Heart left ventricle (tissue), 16 donors: ENCODE measurements at regions not wholly inside any gene's neighbourhood (a gene's known extent, or its start where the extent isn't known, plus 50 kb on each side); places are given as distances from the start of the nearest gene placed in this dataset.

Experiments used
- ATAC-seq, 4 donors: fragments of 200-7000 bp; cut with Tn5 transposase; one replicate each; pipeline ENCODE4 v1.9.1; 2020 to 2022; ENCODE audit warnings: moderate library complexity in 4 of 4, mild to moderate bottlenecking in 3 of 4, moderate number of reproducible peaks in 1 of 4
- DNase-seq, 5 donors: peaks; one replicate each; pipeline ENCODE4 v3.0.0-alpha.2; 2020
- H3K27ac ChIP-seq, 12 donors: fragments of 200-600 bp; sonication (generic) in 4 of 12; one replicate each; pipeline versions ENCODE4 v1.5.0 to v1.8.0; 2016 to 2022; ENCODE audit warnings: mild to moderate bottlenecking in 2 of 12
- H3K27me3 ChIP-seq, 9 donors: fragments of 200-600 bp; sonication (generic) in 2 of 9; one replicate each; pipeline versions ENCODE4 v1.5.1 to v1.8.0; 2016 to 2022; ENCODE audit warnings: mild to moderate bottlenecking in 3 of 9
- H3K36me3 ChIP-seq, 9 donors: fragments of 200-600 bp; sonication (generic) in 2 of 9; one replicate each; pipeline versions ENCODE4 v1.5.0 to v1.8.0; 2018 to 2022; ENCODE audit warnings: mild to moderate bottlenecking in 2 of 9
- H3K4me1 ChIP-seq, 12 donors: fragments of 200-600 bp; sonication (generic) in 4 of 12; one replicate each; pipeline versions ENCODE4 v1.5.0 to v1.8.0; 2016 to 2022; ENCODE audit warnings: mild to moderate bottlenecking in 3 of 12
- H3K4me3 ChIP-seq, 12 donors: fragments of 200-600 bp; sonication (generic) in 4 of 12; one replicate each; pipeline versions ENCODE4 v1.5.0 to v1.8.0; 2017 to 2022; ENCODE audit warnings: mild to moderate bottlenecking in 9 of 12, moderate library complexity in 4 of 12
- H3K9me3 ChIP-seq, 12 donors: fragments of 200-600 bp; sonication (generic) in 4 of 12; one replicate each; pipeline versions ENCODE4 v1.5.0 to v1.8.0; 2016 to 2022; ENCODE audit warnings: mild to moderate bottlenecking in 1 of 12
- POLR2A ChIP-seq, 2 donors: fragments of 450-650 bp; IDR thresholded peaks; one replicate each; pipeline ENCODE4 v1.6.1; 2017; ENCODE audit warnings: antibody characterized with exemption in 2 of 2, mild to moderate bottlenecking in 2 of 2, moderate library complexity in 2 of 2
- WGBS, 4 donors: extraction: QIAGEN DNeasy Blood & Tissue Kit in 2 of 4; methylation state at CpG; one replicate each; pipeline versions ENCODE4 v1.1.5 to v1.1.7; 2013 to 2018; 5-methylcytosine and 5-hydroxymethylcytosine counted together
- intact Hi-C, 10 donors: fragments of 100-400 bp; cut with DNase I; formaldehyde crosslinking; loops; one replicate each; pipeline versions ENCODE4 v1.11.1 to v1.14.2; 2022
- TF ChIP-seq, protein P1 (sequence below), 12 donors: fragments of 200-600 bp; sonication (generic) in 4 of 12; IDR thresholded peaks; one replicate each; pipeline versions ENCODE4 v1.5.0 to v1.8.0; 2018 to 2022; ENCODE audit warnings: antibody characterized with exemption in 12 of 12, mild to moderate bottlenecking in 5 of 12
- donor health status: ischemic (EF 13 %, LVEDD 7.1; RV severe dilation, severe dysfunction).
- donor health status: healthy with polysubstance abuse.
- donor health status: DM: no; HTN: yes; CAD: no.
- donor health status: DM: no; HTN: no; CAD: no.
- donor health status: ischemic (EF 25% LVEDD 6.9; RV normal size, moderate dysfunction).
- donor health status: ischemic (EF 25% LVEDD 5.7; RV mildly dilated, moderate dysfunction).
- donor health status: healthy.
- donor health status: DM: yes; HTN: yes; CAD: no.
- donor health status: ischemic (EF 35%, LVEDD 5.7; RV mildly dilated, moderate dysfunction).
- donor health status: nonischemic (EF 11% LVEDD 7.7; RV severe dilation, severe dysfunction).
- donor health status: DM: yes; HTN: yes; CAD: no.
- donor health status: PGD.
- donor health status: ischemic (EF 29% LVEDD 5.4; RV normal size, mild dysfunction).
- donor health status: nonischemic (EF 23%, LVEDD 6.1; RV moderate dilation, normal function).

DNA sequence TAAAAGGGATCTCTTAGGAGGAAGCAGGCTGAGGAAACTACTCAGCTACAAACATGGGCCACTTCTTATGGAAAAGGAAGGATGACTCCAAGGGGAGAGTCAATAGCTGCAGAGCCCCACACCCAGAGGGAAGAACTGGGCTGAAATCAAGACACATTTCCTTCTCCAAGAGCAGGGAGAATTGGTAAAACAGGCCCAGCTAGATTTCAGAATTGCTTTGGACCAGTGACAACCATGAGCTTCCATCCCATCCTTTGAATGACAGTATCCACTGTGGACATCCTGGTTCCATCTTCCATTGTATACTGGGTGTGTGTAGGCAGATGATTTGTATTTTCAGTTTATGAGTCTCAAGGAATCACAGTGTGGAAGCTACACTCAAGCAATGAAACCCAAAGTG, 267.5 kb downstream of the IRF8 start:
- Histone ChIP-seq H3K4me3 (no peak overlapping the region), H3K27me3 (peaks cover 0 to 11% (median 0%) of the 10 kb centered on the region in 9 donors), H3K4me1 (no peaks in the 10 kb centered on the region), H3K9me3 (peaks cover 0 to 22% (median 13%) of the 10 kb centered on the region in 12 donors), H3K36me3 (no peaks in the 10 kb centered on the region), H3K27ac (no peak overlapping the region)
- TF ChIP-seq, protein P1, sequence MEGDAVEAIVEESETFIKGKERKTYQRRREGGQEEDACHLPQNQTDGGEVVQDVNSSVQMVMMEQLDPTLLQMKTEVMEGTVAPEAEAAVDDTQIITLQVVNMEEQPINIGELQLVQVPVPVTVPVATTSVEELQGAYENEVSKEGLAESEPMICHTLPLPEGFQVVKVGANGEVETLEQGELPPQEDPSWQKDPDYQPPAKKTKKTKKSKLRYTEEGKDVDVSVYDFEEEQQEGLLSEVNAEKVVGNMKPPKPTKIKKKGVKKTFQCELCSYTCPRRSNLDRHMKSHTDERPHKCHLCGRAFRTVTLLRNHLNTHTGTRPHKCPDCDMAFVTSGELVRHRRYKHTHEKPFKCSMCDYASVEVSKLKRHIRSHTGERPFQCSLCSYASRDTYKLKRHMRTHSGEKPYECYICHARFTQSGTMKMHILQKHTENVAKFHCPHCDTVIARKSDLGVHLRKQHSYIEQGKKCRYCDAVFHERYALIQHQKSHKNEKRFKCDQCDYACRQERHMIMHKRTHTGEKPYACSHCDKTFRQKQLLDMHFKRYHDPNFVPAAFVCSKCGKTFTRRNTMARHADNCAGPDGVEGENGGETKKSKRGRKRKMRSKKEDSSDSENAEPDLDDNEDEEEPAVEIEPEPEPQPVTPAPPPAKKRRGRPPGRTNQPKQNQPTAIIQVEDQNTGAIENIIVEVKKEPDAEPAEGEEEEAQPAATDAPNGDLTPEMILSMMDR (IDR thresholded peaks at IDR 0.05): no peak
- no peak for TF ChIP-seq POLR2A (IDR thresholded peaks at IDR 0.05)
- no peak for ATAC-seq
- DNase-seq: no peak
- intact Hi-C loops: no loop called here

DNA sequence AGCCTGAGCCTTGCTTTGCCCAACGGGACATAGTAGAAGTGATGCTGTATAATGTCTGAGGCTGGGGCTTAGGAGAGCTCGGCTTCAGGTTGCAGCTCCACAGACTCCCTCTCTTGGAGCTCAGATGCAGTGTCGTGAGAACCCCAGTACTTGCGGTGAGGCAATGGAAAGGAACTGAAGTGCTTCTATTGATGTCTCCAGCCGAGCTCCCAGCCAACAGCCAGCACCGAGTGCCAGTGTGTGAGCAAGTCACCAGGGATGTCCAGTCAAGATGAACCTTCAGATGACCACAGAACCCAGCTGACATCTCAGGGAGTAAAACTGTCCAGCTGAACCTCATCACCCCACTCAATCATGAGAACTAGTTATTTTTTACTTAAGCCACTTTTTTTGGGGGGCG, 268.1 kb downstream of the IRF8 start:
- H3K4me3 ChIP-seq: no peak overlapping the region
- H3K27me3 ChIP-seq: peaks cover 0 to 11% (median 0%) of the 10 kb centered on the region in 9 donors
- H3K36me3 ChIP-seq: no peaks in the 10 kb centered on the region
- H3K9me3 ChIP-seq: peaks cover 0 to 22% (median 13%) of the 10 kb centered on the region in 12 donors
- TF ChIP-seq POLR2A (IDR thresholded peaks at IDR 0.05): no peak
- TF ChIP-seq, protein P1 (IDR thresholded peaks at IDR 0.05): no peak
- no peak for DNase-seq
- ATAC-seq: no peak
- H3K4me1 ChIP-seq: no peaks in the 10 kb centered on the region
- no peak overlapping the region for H3K27ac ChIP-seq
- intact Hi-C loops: no loop called here
- WGBS, 4 donors: 74 to 80% (median 77%) methylated on average over 7 of the region's 7 CpGs

DNA sequence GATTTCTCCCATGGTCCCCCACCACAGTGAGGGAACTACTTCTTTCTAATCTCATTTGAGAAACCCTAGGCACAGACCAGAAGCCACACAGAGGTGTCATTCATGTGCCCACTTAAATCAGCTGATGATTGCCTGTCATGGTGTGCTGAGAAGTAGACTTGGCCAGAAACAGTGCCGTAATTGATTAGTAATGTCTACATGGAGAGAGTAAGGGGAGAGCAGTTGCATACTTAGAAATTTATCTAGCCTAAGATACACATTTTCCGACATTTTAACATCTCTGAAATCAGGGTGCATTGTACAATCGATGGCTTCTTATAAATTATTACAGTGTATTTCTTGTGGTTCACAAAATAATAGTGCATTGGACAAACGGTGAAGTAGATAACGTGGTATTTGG, 271.8 kb downstream of the IRF8 start:
- 85 to 93% (median 90%) methylated on average over 5 of the region's 5 CpGs for WGBS, 4 donors

DNA sequence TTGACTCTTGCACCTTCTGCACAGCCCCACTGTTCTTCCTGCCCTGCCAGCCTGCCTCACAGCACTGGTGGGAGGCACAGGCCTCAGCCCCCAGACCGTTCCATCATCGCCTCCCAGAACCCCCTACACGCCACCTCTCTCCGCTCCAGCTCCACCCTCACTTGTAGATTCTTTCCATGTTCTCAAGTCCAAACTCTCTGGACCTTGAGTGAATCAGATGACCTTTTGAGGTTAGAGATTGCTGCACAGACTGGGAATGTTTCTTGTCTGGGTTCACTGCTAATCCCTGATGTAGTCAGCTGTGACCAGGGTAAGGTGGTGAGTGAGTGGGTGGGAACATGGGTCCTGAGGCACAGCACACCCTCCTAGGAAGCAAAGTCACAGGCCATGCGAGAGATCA, 272.4 kb downstream of the IRF8 start:
- DNase-seq: no peak
- H3K27ac ChIP-seq: no peak overlapping the region
- intact Hi-C loops: no loop called here
- ATAC-seq: no peak
- H3K4me3 ChIP-seq: no peak overlapping the region
- peaks cover 0 to 7% (median under 1%) of the 10 kb centered on the region in 12 donors for H3K9me3 ChIP-seq
- no peaks in the 10 kb centered on the region for H3K36me3 ChIP-seq
- H3K27me3 ChIP-seq: peaks cover 0 to 32% (median 11%) of the 10 kb centered on the region in 9 donors
- TF ChIP-seq, protein P1 (IDR thresholded peaks at IDR 0.05): no peak
- TF ChIP-seq POLR2A (IDR thresholded peaks at IDR 0.05): no peak
- no peaks in the 10 kb centered on the region for H3K4me1 ChIP-seq
- 91 to 94% (median 92%) methylated on average over 5 of the region's 5 CpGs for WGBS, 4 donors

More for the DNA sequence above, 271.8 kb downstream of the IRF8 start:
- H3K36me3 ChIP-seq: no peaks in the 10 kb centered on the region
- ATAC-seq (no peak), DNase-seq (no peak)
- intact Hi-C loops: no loop called here
- no peak for TF ChIP-seq POLR2A (IDR thresholded peaks at IDR 0.05)
- TF ChIP-seq, protein P1 (IDR thresholded peaks at IDR 0.05): no peak
- H3K27me3 ChIP-seq: peaks cover 0 to 27% (median 11%) of the 10 kb centered on the region in 9 donors
- no peaks in the 10 kb centered on the region for H3K4me1 ChIP-seq
- no peak overlapping the region for H3K4me3 ChIP-seq
- peaks cover 0 to 13% (median 5%) of the 10 kb centered on the region in 12 donors for H3K9me3 ChIP-seq
- no peak overlapping the region for H3K27ac ChIP-seq
